ENCODE measurements at regions not wholly inside any gene's neighbourhood (a gene's known extent, or its start where the extent isn't known, plus 50 kb on each side); places are given as distances from the start of the nearest gene placed in this dataset.

DNA sequence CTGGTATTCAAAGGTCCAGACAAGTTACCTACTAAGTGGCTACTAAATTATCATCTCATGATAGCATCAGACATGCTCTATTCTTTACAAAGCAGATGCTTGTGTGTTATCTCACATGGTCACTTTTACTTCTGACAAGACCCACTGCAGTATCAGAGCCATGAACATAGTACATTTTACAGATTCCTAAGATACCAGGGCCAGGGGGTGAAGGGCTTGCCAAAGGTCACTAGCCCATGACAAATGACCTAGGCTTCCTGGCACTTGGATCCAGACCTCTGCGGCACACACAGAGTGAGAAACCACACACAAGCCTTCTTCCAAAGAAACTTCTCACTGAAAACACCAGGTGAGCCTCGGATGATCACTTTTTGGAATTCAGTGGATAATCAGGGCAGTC, 446.8 kb downstream of the EIPR1 start:
- DNase-seq (ENCODE audit: low read depth): no peak

DNA sequence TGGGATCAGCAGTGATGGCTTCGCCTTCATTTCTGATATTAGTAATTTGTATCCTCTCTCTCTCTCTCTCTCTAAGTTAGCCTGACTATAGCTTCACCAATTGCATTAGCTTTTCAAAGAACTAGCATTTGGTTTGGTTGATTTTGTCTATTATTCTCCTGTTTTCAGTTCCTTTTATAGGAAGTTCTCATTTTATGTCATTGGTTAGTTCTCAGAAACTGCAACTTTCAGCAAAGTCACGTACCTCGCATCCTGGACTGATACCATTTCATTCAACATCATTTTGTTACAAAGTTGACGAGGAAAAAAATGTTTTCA, 450.8 kb downstream of the EIPR1 start:
- no peak for DNase-seq (ENCODE audit: low read depth)

DNA sequence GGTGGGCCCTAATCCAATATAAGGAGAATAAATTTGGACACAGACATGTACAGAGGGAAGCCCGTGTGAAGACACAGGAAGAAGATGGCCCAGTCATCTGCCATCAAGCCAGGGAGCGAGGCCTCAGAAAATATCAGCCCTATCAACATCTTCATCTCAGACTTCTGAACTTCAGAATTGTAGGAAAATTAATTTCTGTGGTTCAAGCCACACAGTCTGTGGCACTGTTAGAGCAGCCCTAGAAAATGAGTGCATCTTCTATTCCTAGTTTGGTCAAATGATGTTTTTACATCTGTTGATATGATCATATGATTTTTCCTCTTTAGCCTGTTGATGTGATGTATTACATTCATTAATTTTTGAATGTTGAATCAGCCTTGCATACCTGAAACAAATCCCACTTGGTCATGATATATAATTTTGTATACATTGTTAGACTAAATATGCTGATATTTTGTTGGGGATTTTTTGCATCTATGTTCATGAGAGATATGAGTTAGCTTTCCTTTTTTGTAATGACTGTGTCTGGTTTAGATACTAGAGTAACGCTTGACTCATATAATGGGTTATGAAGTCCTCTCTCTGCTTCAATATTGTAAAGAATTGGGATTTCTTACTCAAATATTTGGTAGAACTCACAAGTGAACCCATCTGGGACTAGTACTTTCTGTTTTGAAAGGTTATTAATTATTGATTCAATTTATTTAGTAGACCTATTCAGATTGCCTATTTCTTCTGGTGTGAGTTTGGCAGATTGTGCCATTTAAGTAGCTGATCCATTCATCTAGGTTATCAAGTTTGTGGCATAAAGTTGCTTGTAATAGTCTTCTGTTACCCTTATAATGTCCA, 451.4 kb downstream of the EIPR1 start:
- DNase-seq (ENCODE audit: low read depth): no peak

DNA sequence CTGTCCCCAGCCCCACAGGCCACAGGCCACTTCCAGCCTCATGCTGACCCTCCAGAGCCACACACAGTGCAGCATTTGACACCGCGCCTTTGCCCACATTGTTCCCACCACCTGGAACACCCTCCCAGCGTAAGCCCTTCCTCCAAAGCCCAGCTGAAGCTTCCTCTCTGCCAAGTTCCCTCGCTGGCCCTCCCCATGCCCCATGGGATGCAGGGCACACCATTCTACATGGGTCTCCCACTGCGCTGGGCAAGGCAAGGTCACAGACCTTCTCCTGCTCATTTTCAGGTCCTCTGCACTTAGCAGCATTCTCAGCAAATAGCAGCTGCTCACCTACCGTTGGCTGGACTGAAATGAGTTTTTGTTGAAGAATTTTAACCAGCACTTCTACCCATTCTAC, 455.5 kb downstream of the EIPR1 start:
- no peak for DNase-seq (ENCODE audit: low read depth)

DNA sequence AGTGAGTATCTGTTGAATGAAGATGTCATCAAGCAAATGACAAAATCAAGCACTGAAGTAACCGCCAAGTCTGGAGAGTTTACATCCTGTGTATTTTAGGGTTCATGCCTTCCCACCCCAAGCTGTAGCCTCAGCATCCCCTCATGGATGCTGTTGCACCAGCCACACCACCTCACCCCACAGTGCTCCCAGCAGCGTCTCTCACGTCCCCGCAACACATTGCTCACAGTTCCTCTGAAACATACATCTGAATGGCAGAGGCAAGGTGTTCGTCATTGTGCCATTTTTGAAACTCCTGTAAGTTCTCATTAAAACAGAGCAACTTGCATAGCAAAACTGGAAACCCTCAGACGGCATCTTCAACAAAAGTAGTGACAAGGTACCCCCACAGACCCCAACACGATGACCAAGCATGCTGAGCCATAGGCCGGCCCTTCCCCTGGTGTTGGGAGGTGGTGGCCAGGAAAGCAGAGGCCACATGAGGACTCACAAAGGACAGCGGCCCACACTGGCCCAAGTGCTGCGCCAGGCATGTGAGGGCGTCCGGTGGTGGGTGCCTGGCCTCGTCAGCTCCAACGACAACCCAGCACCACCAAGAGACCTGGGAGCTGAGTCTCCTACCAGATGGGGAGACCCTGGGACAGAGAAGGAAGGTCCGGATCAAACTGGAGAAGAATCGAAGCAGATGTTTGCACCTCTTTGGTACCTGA, 456.5 kb downstream of the EIPR1 start:
- DNase-seq (ENCODE audit: low read depth): no peak

DNA sequence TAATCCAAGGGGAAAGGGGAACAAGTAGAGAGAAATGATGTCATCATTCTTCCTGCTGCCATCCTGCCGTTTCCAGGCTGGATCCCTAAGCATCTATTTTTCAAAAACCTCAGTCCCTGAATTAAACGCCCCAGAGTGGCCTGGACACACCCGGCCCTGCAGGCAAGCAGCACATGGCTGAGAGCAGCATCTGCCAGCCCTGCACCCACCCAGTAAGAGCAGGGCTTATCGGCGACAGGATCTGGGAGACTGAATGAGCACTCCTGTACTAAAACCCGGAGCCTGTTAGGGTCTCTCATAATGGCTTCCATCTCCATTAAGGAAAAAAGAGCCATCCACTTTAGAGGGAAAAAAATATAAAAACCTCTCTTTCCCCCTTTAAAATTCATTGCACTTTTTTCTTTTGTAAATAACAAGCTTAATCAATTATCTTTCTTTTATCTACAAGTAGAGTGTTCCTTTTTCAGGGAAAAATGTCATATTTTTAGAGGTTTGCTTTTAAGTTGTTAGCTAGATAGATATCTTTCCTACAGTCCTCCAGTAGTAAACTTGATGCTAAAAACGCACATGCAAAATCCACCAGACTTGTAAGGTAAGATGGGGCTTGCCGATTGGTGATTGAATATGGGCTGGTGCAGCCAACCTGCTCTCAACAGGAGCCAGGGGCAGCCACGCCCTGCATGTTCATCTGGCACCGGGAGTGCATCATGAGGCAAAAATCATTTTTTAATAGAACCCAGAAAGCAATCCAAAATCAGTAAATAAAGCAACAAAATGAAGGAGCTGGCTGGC, 457.8 kb downstream of the EIPR1 start:
- DNase-seq (ENCODE audit: low read depth): no peak

DNA sequence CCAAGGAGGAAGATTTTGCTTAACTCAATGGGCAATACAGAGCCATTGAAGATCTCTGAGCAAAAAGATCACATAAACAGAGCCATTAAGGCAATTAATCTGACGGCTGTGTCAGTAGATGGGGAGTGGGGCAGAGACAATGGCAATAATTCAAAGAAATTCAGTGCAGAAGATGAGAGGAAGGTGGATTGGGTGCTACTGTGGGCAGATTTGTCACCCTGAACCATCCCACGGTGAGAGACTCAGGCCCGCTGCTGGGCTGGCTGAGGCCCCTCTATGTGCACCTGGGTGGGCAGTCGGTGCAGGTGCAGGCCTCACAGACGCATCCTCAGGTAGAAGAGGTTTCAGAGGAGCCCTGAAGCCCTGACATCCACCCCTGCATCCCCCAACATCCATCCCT, 458.6 kb downstream of the EIPR1 start:
- no peak for DNase-seq (ENCODE audit: low read depth)

DNA sequence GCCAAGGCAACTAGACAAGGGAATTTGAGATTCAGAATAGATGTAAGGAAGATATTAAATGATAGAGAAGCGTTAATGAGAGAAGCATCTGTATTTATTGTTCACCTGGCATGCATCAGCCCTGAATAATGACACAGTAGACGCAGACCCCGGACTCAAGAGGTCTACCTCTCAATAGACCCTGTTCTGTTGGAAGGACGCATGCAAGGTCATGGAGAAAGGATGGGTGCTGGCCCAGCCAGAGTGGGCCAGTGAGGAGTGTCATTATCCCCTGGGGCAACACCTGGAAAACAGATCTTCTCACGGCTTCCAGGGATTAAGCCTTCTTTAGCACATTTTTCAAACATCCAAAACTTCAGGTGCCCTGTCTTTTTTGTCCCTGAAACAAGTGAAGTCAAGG, 461.0 kb downstream of the EIPR1 start:
- no peak for DNase-seq (ENCODE audit: low read depth)

DNA sequence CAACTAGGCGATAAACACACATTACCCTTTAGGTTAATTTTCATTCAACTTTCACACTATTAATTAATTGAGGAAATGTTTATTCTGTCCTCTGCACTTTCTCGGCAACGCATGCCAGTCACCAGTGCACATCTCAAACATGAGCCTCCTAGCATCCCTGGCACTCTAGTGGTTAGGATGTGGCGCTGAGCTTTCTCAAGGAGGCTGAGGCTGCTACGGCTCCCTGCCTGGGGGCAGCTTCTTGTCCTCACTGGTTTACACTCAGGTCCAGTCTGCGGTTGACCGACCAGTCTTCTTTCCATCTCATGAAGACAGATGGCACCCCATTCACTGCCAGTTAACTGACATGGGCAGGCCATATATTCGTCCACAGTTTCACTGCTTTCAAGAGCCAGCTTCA, 463.4 kb downstream of the EIPR1 start:
- DNase-seq (ENCODE audit: low read depth): no peak

DNA sequence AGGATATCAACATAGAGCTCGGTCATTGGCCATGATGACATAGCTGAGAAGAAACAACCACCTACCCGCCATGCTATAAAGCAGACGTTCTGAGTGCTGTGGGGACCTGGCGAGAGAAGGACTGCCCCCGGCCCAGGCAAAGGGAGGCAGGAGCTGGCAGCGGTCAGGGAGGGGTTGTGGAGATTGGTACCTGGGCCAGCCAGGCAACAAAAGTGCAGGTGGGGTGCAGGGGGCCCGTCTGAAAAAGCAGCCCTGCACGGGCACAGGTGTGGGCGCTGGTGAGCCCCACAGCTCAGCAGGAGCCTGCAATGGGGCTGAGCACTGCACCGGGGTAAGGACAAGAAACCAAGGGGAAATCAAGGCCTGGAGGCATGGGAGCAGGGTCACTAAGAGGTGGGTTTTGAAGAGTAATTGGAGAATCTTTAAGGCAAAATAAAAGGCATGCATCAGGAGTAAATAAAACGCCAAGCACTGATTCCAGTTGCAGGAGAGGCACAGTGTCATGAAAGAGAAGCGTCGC, 464.0 kb downstream of the EIPR1 start:
- no peak for DNase-seq (ENCODE audit: low read depth)

DNA sequence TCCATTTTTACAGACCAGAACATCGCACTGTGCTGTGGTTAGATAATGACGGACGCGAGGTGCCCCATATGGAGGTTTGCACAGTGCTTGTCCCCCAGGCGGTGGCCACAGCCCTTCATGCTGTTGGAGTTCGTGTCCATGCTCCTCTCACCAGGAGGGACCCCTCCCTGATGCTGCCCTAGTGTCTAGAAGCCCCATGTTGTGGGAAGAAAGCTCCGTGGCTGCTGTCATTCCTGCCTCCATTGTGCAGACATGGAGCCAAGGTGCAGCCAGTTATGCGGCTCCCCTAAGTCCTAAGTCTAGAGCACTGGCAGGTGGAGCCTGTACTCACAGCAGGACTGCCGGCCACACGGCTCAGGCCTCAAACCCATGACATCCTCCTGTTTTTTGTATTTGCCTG, 464.9 kb downstream of the EIPR1 start:
- no peak for DNase-seq (ENCODE audit: low read depth)

DNA sequence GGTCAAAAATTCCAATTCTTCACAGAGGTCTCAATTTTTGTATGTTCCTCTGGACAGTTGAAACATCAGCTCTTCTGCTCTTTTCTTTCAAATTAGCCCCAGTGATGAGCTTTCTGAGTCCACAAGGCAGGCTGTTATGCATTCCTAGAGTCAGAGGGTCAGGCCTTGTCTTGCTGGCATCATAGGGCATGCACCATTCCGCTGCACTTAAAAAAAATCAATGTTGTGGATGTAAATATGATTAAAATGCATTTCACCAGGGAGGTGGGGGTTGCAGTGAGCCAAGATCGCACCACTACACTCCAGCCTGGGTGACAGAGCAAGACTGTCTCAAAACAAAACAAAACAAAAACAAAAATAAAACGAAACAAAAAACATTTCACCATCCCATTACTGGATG, 465.3 kb downstream of the EIPR1 start:
- DNase-seq (ENCODE audit: low read depth): no peak

DNA sequence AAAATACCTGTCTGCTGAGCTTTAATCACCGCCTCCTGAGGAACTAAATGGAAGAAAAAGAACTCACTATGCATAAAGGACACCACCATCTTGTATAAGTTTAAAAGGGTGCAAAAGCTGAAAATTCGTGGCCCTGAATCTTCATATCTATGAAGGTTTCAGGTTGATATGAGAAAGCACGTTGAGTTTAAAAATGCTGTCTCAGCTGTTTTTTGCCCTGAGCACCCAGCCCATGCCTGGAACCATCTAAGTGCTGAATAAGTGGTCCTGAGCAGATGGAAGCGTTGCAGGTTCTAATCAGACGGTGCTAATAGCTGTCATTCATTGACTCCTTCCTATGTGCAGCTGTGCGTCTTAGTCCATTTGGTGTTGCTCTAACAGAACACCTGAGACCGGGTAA, 467.4 kb downstream of the EIPR1 start:
- DNase-seq (ENCODE audit: low read depth): no peak

DNA sequence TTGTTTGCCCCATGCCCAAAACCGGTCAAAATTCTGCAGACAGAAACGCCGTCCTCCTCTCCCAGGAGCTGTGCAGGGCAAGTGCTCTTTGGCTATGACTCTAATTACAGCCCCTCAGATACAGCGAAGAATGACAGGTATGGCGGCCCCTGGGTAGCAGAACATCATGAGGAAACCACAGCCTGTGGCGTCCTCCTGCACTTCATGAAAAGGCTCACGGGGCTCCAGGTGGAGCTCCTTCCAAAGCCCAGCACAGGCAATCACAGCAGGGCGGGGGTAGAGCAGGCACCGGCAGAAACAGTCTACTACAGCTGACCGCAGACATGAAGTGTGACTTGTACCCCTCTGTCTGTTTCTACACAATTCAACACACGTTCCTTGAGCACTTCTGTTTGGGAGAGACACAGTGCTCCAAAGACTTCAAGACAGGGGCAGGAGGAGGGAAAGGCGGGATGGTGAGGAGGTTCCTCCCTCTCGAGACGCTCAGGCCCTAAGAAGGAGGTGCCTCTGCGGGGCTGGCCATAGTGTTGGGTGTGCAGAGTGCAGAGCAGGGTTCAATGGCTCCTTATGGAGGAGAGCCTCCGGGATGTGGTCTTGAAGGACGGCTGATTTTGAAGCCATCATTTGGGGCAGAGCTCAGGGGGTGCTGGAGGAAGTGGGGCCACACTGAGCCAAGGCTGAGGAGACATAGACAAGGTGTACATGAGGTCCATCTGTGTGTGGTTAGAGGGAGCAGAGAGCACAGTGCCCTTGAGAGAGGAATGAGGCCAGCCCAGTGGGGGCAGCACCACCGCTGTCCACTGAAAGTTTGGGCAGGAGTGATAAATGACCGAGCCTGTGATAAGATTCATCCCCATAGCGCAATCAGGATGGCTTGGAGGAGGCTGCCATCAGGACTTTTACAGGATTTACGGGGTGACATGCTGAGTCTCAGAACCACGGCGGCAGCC, 468.3 kb downstream of the EIPR1 start:
- no peak for DNase-seq (ENCODE audit: low read depth)

DNA sequence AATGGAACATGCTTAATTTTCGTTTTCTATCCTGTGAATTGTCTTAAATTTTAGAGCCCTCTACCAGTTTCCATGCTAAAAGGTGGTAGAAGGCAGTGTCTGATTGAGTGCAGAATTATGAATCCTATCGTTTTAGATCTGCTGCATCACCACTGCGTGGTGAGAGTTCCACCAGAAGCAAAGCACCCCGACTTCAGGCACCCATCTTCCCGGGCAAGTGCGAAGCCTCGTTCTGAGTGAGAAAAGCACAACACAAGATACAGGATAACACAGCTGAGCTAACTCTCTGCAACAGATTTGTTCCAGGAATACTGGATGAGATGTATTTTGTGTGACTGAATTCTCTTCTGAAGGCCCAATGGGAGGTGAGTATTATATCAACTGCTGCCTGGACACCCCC, 471.5 kb downstream of the EIPR1 start:
- DNase-seq (ENCODE audit: low read depth): no peak

DNA sequence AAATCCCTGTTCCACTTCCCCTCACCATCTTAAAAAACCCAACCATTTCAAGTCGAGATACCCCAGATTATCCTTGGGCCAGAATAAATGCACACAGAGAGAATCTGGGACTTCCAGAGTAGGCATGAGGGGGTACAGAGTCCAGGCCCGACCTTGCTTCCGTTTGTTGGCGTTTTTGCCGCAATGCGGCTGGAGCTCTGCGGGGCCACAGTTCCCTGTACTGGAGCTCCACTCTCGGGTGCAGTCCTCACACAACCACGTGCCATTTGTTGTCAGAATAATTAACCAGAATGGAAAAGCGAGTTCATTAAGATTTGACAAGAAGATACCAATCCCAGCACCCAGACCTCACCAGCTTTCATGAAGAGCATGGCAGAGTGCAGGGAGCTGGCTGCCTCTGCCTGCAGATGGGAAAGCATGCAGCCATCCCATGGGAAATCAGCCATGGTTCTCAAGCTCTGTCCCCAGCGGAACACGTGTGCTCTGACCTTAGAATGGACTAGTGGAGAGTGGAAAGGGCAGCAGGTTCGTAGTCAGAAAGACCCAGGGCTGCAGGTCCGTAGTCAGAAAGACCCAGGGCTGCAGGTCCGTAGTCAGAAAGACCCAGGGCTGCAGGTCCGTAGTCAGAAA, 472.8 kb downstream of the EIPR1 start:
- no peak for DNase-seq (ENCODE audit: low read depth)

DNA sequence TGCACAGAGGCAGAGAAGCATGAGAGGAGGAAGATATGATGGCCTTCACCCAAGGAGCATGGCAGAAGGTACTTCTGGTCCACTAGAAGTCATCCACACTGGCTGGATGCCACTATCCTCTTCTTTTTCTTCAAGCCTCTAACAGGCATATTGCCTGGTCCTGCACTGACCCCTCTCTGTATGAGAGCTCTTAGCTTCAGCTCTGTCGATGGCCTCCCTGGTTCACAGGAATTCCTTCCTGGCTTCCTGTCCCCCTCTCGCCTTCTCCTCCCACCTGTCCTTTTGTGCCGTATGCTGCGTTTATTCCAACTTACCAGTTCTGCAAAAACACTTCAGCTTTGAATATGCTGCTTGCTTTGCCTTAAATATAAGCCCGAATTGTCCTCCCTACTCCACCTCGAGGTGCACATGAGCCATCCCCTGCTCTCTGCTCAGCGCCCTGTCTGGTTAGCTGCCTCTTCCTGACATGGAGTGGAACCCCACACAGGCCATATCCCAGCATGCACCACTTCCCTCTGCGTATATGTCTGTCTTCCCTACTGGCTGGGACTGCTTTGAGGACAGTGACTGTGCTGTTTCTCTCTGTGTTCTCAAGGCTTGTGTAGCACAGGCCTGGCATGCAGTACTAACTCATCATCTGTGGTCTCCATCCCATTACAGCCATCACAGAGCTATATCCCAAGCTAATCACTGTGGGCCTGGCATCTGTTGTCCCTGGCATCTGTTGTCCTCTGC, 474.9 kb downstream of the EIPR1 start:
- DNase-seq (ENCODE audit: low read depth): no peak

DNA sequence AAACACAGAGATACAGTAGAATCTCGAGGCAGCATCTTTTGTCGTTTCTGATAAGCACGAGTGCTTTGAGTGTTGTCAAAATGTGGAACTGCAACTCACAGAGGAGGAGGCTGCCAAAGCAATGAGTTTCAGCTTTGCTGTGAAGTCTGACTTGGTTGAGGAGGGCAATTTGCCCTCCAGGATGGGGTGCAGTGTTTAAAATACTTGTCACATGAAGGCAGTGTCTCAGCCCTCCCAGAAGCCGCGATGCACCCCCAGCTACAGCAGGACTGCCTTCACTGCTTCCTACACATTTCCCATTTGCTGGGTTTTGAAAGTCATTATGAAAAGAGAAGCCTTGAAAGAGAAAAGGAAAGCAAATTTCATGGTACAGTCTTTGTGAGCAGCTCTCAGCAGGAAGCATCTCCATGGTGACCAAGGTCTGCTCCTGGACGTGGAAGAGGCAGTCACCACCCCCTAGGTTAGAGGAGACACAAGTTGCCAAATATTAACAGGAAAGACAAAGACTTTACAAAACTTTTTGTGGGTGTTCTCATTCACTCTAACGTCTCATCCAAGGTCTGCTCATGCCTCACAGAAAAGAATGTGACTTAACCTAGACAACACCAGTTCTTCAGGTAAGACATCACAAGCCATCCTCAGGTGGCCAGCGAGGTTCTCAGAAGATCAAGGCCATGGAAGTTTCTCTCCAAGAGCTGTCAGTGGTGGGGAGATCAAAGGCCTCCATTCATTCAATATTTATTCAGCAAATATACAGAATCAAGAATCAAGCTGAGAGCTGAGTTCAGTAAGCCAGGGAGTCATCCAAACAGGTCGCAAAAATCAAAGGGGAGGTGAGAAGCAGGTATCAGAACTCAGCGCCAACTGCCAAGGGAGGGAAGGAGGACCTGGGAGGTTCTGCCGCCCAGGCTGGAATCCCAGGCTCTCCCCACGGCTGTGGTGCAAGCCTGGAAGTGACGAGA, 476.0 kb downstream of the EIPR1 start:
- no peak for DNase-seq (ENCODE audit: low read depth)

DNA sequence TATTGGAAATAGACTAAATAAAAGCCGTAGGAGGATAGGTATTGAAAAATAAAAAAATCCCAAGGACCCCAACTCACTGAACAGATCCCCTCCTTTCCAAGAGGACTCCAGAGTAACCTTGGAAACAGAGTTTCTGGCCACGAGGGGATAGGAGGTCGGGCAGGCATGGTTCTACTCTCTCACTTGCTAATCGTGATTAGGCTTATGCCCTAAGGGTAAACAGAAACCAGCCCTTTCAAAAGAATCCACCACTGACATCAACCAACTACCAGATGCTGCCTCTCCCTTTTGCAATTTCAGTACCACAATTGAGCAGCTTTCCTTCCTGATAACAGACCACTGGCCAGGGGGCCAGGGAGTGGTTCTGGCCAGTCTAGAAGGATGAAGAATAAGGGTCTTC, 477.8 kb downstream of the EIPR1 start:
- no peak for DNase-seq (ENCODE audit: low read depth)
